ENCODE measurements at regions not wholly inside any gene's neighbourhood (a gene's known extent, or its start where the extent isn't known, plus 50 kb on each side); places are given as distances from the start of the nearest gene placed in this dataset.

GRCh38 chr15:53880357-53880756 lies 97.9 kb upstream of the UNC13C start:
- H3K4me1 ChIP-seq (ENCODE audit: control insufficient read depth, insufficient read depth, low read length) = no peaks in the 10 kb centered on the region
- no peak overlapping the region for H3K4me3 ChIP-seq (ENCODE audit: low read length)
- DNase-seq (ENCODE audit: low read depth) = no peak
- H3K9ac ChIP-seq (ENCODE audit: low read length) = no peak overlapping the region
- no peaks in the 10 kb centered on the region for H3K36me3 ChIP-seq (ENCODE audit: control insufficient read depth, insufficient read depth, low read length, severe bottlenecking)
- H3K9me3 ChIP-seq (ENCODE audit: control insufficient read depth, low read length) = no peaks in the 10 kb centered on the region
- peaks cover 2% of the 10 kb centered on the region for H3K27me3 ChIP-seq (replicated peaks; ENCODE audit: control insufficient read depth, insufficient read depth, low read length)

GRCh38 chr15:53875711-53876110 lies 102.5 kb upstream of the UNC13C start:
- no peak for DNase-seq (ENCODE audit: low read depth)
- Histone ChIP-seq H3K9me3 (ENCODE audit: control insufficient read depth, low read length) (no peaks in the 10 kb centered on the region), H3K4me3 (ENCODE audit: low read length) (no peak overlapping the region), H3K9ac (ENCODE audit: low read length) (no peak overlapping the region), H3K4me1 (ENCODE audit: control insufficient read depth, insufficient read depth, low read length) (no peaks in the 10 kb centered on the region), H3K36me3 (ENCODE audit: control insufficient read depth, insufficient read depth, low read length, severe bottlenecking) (no peaks in the 10 kb centered on the region), H3K27me3 (replicated peaks; ENCODE audit: control insufficient read depth, insufficient read depth, low read length) (peaks cover 2% of the 10 kb centered on the region)

DNA sequence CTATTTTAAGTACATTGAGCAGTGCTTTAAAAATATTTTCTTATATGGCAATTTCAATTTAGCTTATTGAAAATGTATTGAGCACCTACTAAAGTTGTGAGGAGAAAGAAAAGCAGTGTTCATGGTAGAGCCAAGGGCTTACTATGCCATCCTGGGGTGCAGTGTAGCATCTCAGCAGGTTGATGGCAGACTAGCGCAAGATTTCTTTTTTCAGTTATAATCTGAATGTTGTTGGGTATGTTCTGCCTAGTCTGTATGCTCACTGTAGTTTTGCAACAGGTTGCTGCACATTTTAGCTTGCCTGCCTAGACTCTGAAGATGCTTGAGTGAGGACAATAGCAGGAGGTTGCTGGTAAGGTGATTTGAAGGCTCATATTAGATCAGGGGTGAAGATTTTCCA lies 103.1 kb upstream of the UNC13C start:
- no peaks in the 10 kb centered on the region for H3K9me3 ChIP-seq (ENCODE audit: control insufficient read depth, low read length)
- no peak for DNase-seq (ENCODE audit: low read depth)
- H3K9ac ChIP-seq (ENCODE audit: low read length) = no peak overlapping the region
- H3K4me1 ChIP-seq (ENCODE audit: control insufficient read depth, insufficient read depth, low read length) = no peaks in the 10 kb centered on the region
- H3K27me3 ChIP-seq (replicated peaks; ENCODE audit: control insufficient read depth, insufficient read depth, low read length) = no peaks in the 10 kb centered on the region
- no peak overlapping the region for H3K4me3 ChIP-seq (ENCODE audit: low read length)
- H3K36me3 ChIP-seq (ENCODE audit: control insufficient read depth, insufficient read depth, low read length, severe bottlenecking) = no peaks in the 10 kb centered on the region

GRCh38 chr15:53872410-53872809 lies 105.8 kb upstream of the UNC13C start:
- no peaks in the 10 kb centered on the region for H3K4me1 ChIP-seq (ENCODE audit: control insufficient read depth, insufficient read depth, low read length)
- no peaks in the 10 kb centered on the region for H3K27me3 ChIP-seq (replicated peaks; ENCODE audit: control insufficient read depth, insufficient read depth, low read length)
- H3K4me3 ChIP-seq (ENCODE audit: low read length) = no peak overlapping the region
- no peak overlapping the region for H3K9ac ChIP-seq (ENCODE audit: low read length)
- no peaks in the 10 kb centered on the region for H3K36me3 ChIP-seq (ENCODE audit: control insufficient read depth, insufficient read depth, low read length, severe bottlenecking)
- H3K9me3 ChIP-seq (ENCODE audit: control insufficient read depth, low read length) = no peaks in the 10 kb centered on the region
- DNase-seq (ENCODE audit: low read depth) = no peak

GRCh38 chr15:53869806-53870073 lies 108.5 kb upstream of the UNC13C start:
- no peaks in the 10 kb centered on the region for H3K4me1 ChIP-seq (ENCODE audit: control insufficient read depth, insufficient read depth, low read length)
- DNase-seq (ENCODE audit: low read depth) = no peak
- H3K4me3 ChIP-seq (ENCODE audit: low read length) = no peak overlapping the region

GRCh38 chr15:53869044-53869805 lies 109.0 kb upstream of the UNC13C start:
- H3K4me3 ChIP-seq (ENCODE audit: low read length) = no peak overlapping the region
- no peaks in the 10 kb centered on the region for H3K27me3 ChIP-seq (replicated peaks; ENCODE audit: control insufficient read depth, insufficient read depth, low read length)
- H3K4me1 ChIP-seq (ENCODE audit: control insufficient read depth, insufficient read depth, low read length) = no peaks in the 10 kb centered on the region
- H3K9me3 ChIP-seq (ENCODE audit: control insufficient read depth, low read length) = no peaks in the 10 kb centered on the region
- no peaks in the 10 kb centered on the region for H3K36me3 ChIP-seq (ENCODE audit: control insufficient read depth, insufficient read depth, low read length, severe bottlenecking)
- DNase-seq (ENCODE audit: low read depth) = no peak
- H3K9ac ChIP-seq (ENCODE audit: low read length) = no peak overlapping the region

More at GRCh38 chr15:53869806-53870073, 108.5 kb upstream of the UNC13C start:
- H3K9me3 ChIP-seq (ENCODE audit: control insufficient read depth, low read length) = no peaks in the 10 kb centered on the region
- H3K36me3 ChIP-seq (ENCODE audit: control insufficient read depth, insufficient read depth, low read length, severe bottlenecking) = no peaks in the 10 kb centered on the region
- H3K27me3 ChIP-seq (replicated peaks; ENCODE audit: control insufficient read depth, insufficient read depth, low read length) = no peaks in the 10 kb centered on the region
- H3K9ac ChIP-seq (ENCODE audit: low read length) = no peak overlapping the region

- H3K9ac ChIP-seq (ENCODE audit: low read length) = no peak overlapping the region
- H3K4me3 ChIP-seq (ENCODE audit: low read length) = no peak overlapping the region
- no peaks in the 10 kb centered on the region for H3K27me3 ChIP-seq (replicated peaks; ENCODE audit: control insufficient read depth, insufficient read depth, low read length)
- H3K4me1 ChIP-seq (ENCODE audit: control insufficient read depth, insufficient read depth, low read length) = no peaks in the 10 kb centered on the region
- no peaks in the 10 kb centered on the region for H3K36me3 ChIP-seq (ENCODE audit: control insufficient read depth, insufficient read depth, low read length, severe bottlenecking)
- DNase-seq (ENCODE audit: low read depth) = no peak
- H3K9me3 ChIP-seq (ENCODE audit: control insufficient read depth, low read length) = no peaks in the 10 kb centered on the region
Observed at GRCh38 chr15:53862386-53862785, 102.9 kb upstream of the WDR72 start.

DNA sequence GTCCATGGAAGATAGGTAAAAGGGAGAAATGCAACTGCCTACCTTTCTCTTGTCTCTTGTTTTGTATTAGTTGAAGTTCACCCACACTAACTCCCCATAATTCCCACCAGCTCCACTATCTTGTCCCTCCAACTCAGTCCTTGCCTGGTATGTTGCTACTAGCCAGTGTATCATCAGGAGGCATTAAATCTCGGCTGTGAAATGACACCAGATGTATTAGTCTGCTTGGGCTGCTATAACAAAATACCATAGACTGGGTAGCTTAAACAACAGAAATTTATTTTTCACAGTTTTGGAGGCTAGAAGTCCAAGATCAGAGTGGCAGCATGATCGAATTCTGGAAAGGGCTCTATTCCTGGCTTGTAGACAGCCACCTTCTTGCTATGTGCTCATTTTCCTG lies 102.3 kb upstream of the WDR72 start:
- no peak overlapping the region for H3K4me3 ChIP-seq (ENCODE audit: low read length)
- H3K9ac ChIP-seq (ENCODE audit: low read length) = no peak overlapping the region
- no peaks in the 10 kb centered on the region for H3K36me3 ChIP-seq (ENCODE audit: control insufficient read depth, insufficient read depth, low read length, severe bottlenecking)

DNA sequence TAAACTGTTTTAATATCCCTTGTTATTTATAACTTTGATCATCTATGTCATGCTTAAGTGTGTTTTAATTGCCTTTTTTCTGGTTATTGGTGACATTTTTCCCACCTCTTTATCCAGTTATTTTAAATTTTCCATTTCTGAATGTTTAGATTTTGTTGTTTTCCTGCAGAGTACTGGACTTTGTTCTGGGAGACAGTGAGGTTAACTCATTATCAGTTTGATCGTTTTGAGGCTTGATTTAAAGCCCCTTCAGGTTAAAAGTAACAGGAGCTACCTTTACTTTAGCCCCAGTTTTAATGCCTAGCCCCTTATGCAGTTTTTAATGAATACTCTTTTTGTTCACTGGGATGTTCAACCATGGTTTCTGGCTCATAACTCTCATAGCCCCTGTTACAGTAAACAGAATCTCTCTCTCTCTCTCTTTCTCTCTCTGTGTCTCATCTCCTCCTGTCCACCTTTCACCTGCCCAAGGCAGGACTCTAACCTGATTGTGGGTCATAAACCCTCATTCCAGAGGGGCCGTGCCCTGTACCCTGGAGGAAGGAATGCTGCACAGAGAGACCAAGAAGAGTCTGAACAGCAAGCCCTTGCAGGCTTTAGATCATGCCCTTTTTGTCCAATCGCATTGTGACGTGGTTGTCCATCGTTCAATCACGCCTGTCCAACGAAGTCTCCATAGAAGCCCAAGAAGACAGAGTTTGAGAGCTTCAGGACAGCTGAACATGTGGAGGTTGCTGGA lies 91.8 kb upstream of the WDR72 start:
- DNase-seq (ENCODE audit: low read depth) = no peak
- Histone ChIP-seq H3K4me3 (ENCODE audit: low read length) (no peak overlapping the region), H3K9ac (ENCODE audit: low read length) (no peak overlapping the region), H3K36me3 (ENCODE audit: control insufficient read depth, insufficient read depth, low read length, severe bottlenecking) (no peaks in the 10 kb centered on the region), H3K9me3 (ENCODE audit: control insufficient read depth, low read length) (peaks cover 4% of the 10 kb centered on the region), H3K27me3 (replicated peaks; ENCODE audit: control insufficient read depth, insufficient read depth, low read length) (no peaks in the 10 kb centered on the region), H3K4me1 (ENCODE audit: control insufficient read depth, insufficient read depth, low read length) (no peaks in the 10 kb centered on the region)

More for the DNA sequence above, 102.3 kb upstream of the WDR72 start:
- Histone ChIP-seq H3K27me3 (replicated peaks; ENCODE audit: control insufficient read depth, insufficient read depth, low read length) (no peaks in the 10 kb centered on the region), H3K9me3 (ENCODE audit: control insufficient read depth, low read length) (no peaks in the 10 kb centered on the region), H3K4me1 (ENCODE audit: control insufficient read depth, insufficient read depth, low read length) (no peaks in the 10 kb centered on the region)
- DNase-seq (ENCODE audit: low read depth) = no peak

DNA sequence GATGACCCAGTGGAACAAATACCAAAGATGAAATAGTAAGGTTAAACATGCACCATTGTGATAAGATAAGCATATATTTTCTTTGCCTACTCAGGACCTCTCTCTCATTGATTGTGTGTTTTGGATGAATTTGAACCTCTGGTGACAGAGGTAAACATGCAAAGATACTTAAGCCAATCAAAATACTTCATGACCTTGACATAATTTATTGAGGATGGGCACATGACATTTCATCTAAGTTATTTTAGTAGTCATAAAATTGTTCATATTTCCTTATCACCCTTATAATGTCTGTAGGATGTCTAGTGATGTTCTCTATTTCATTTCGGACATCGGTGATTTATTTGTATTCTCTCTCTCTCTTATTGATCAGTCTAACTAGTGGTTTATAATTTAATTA lies 88.3 kb upstream of the WDR72 start:
- H3K36me3 ChIP-seq (ENCODE audit: control insufficient read depth, insufficient read depth, low read length, severe bottlenecking) = no peaks in the 10 kb centered on the region
- no peaks in the 10 kb centered on the region for H3K27me3 ChIP-seq (replicated peaks; ENCODE audit: control insufficient read depth, insufficient read depth, low read length)
- H3K9me3 ChIP-seq (ENCODE audit: control insufficient read depth, low read length) = peaks cover 4% of the 10 kb centered on the region
- no peak overlapping the region for H3K4me3 ChIP-seq (ENCODE audit: low read length)
- H3K4me1 ChIP-seq (ENCODE audit: control insufficient read depth, insufficient read depth, low read length) = no peaks in the 10 kb centered on the region
- no peak overlapping the region for H3K9ac ChIP-seq (ENCODE audit: low read length)
- no peak for DNase-seq (ENCODE audit: low read depth)

GRCh38 chr15:53844634-53845033 lies 85.2 kb upstream of the WDR72 start:
- H3K9me3 ChIP-seq (ENCODE audit: control insufficient read depth, low read length) = peaks cover 4% of the 10 kb centered on the region
- H3K27me3 ChIP-seq (replicated peaks; ENCODE audit: control insufficient read depth, insufficient read depth, low read length) = no peaks in the 10 kb centered on the region
- no peak for DNase-seq (ENCODE audit: low read depth)
- no peak overlapping the region for H3K4me3 ChIP-seq (ENCODE audit: low read length)
- no peak overlapping the region for H3K9ac ChIP-seq (ENCODE audit: low read length)
- no peaks in the 10 kb centered on the region for H3K36me3 ChIP-seq (ENCODE audit: control insufficient read depth, insufficient read depth, low read length, severe bottlenecking)
- H3K4me1 ChIP-seq (ENCODE audit: control insufficient read depth, insufficient read depth, low read length) = no peaks in the 10 kb centered on the region

All from adipocyte (in vitro differentiated cells).